HG03442 (cell line): ENCODE measurements at regions not wholly inside any gene's neighbourhood (a gene's known extent, or its start where the extent isn't known, plus 50 kb on each side); places are given as distances from the start of the nearest gene placed in this dataset.
A peak's percentile ranks its signal among the peaks of the same experiment; 100 is the strongest.
"Not testable (repeated sequence)": the region's sequence is repeated elsewhere in the genome, so short reads cannot be mapped to it uniquely, and the experiment has no call there.

Experiments used
- ATAC-seq: cut with Tn5 transposase; IDR thresholded peaks from one replicate; pipeline ENCODE4 v1.9.1; 2021; ENCODE audit warnings: mild to moderate bottlenecking, moderate library complexity; ENCODE audit not compliant: unreplicated experiment

DNA sequence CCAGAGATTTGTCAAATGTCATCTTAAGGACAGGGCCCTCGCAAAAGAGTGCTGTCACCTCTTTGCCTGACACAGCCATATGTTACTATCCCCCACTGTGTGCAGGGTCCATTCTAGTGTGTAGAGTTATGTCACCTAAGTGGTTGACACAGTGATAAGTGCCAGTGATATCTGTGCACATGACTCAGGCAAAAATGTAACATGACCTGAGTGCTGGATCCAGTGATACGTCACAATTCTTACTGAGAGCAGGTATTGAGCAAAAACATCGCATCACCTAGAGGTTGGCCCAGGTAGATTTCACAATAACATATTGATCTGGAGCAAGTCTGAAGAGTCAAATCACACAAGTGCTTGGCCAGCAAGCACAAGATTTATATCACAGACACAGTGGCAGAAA lies 100.5 kb upstream of the BPY2 start:
- ATAC-seq, result not testable (repeated sequence)

DNA sequence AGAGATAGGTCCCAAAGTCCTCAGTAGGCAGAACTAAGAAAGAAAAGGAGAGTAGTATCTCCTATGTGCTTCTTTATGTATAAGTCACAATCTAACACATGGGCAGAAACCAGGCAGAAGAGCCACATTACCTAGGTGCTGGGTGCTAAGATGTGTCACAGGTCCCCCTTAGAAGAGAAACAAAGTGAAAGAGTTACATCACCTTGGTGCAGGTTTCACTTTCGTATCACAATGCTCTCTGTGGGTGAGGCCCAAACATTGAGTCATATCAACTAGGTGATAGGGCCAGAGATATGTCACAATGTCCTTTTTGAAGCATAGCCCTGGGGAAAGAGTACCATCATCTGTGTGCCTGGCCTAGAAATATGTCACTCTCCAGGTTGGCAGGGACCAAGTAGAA lies 96.1 kb upstream of the BPY2 start:
- peak; percentile 96 for ATAC-seq

DNA sequence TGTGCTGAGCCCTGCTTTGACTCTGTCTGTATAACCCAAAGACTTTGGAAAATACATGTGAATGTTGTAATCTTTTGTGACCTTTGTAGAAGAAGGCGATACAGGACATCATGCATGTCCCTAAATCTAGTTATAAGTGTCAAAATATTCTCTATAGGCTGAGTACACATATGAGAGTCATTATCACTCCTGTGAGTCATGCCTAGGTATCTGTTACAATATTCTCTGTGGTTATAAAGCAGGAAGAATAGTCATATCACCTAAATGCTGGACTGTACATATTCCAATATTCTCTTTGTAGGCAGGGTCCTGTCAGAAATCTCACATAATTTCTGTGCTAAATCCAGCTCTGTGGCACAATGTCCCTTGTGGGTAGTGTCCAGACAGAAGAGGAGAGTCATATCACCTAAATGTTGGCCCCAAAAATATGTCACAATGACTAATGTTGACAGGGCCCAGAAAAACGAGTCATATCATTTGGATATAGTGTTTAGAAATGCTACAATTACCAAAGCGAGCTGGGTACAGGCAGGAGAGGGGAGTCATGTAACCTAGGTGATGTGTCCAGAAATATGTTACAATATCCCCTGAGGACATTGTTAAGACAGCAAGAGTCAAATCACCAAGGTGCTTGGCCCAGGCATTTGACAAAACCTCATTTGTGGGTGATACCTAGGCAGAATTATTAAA lies 80.4 kb upstream of the BPY2 start:
- ATAC-seq, result not testable (repeated sequence)

DNA sequence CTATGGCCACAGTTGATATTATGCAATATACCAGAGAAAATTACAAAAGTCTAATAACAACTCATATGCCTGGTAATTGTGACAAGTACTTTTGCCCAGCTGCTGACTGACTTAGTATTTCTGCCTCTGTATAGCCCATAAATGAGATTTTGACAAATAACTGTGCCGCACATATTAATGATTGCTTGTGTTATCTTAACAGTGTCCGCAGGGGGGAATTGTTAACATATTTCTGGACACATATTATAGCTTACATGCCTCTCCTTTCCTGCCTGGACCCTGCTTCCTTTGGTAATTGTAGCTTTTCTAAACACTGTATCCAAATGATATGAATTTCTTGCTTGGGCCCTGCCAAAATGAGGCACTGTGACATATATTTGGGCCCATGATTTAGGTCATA lies 69.0 kb upstream of the BPY2 start:
- ATAC-seq, result not testable (repeated sequence)

DNA sequence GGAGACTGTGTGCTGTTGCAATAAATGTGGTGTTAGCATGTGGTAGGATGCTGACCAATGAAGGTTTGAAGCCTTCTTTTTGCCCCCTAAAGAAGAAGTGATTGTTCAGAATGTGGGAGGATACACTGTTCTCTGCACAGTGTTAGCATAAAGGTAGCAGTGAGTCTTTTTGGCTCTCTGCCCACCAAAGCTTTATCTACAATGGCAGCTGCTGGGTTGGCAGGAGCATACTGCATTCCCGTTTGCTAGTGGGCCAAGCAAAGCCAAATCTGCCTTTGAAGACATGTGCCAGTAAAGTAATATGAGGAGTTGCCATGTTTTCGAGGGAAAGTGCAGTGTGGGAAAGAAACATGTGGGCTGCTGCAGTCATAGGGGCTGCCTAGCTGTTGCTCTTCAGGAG lies 56.4 kb upstream of the BPY2 start:
- not testable (repeated sequence) for ATAC-seq

DNA sequence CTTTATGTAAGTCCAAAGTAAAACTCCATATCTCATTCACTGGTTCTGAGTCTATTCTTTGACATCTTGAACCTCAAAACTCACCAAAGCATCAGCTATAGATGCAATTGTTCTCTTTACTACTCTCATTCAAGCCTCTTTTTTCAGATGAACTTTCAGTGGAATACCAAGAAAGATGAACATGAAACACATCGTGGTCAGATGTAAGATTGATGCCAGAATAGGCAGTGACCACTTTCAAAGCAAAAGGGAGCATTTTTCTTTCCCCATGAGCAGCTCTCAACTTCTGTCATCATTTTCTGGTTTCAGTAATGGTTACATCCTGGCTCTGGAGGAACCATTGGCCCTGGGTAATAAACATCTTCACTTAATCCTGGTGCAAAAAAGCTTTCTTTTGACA lies 50.6 kb upstream of the BPY2 start:
- not testable (repeated sequence) for ATAC-seq
